DOHH2 (cell line): ENCODE measurements at regions not wholly inside any gene's neighbourhood (a gene's known extent, or its start where the extent isn't known, plus 50 kb on each side); places are given as distances from the start of the nearest gene placed in this dataset.

ENCODE experiments used
- H3F3A ChIP-seq: fragments of 200-600 bp; sonication (generic), shearing (Covaris generic); 2 replicates; pipeline ENCODE4 v1.6.0; 2016; ENCODE audit warnings: antibody characterized with exemption, mild to moderate bottlenecking; ENCODE audit not compliant: control insufficient read depth, insufficient read depth
- H3K27ac ChIP-seq: fragments of 200-600 bp; sonication (generic); 2 replicates; pipeline ENCODE4 v1.5.1; 2014; ENCODE audit warnings: low read depth, mild to moderate bottlenecking, low read length, moderate library complexity
- H3K27me3 ChIP-seq: fragments of 200-600 bp; sonication (generic); 2 replicates; pipeline ENCODE4 v1.6.1; 2014; ENCODE audit warnings: mild to moderate bottlenecking, low read length, mixed read lengths; ENCODE audit not compliant: control insufficient read depth
- H3K36me3 ChIP-seq: fragments of 200-600 bp; sonication (generic); 2 replicates; pipeline ENCODE4 v1.6.1; 2014; ENCODE audit warnings: mild to moderate bottlenecking, low read length, moderate library complexity, mixed read lengths; ENCODE audit not compliant: control insufficient read depth
- H3K4me1 ChIP-seq: fragments of 200-600 bp; sonication (generic); 2 replicates; pipeline ENCODE4 v1.6.1; 2014; ENCODE audit warnings: mild to moderate bottlenecking, low read length, mixed read lengths; ENCODE audit not compliant: control insufficient read depth
- H3K4me2 ChIP-seq: fragments of 200-600 bp; sonication (generic); 2 replicates; pipeline ENCODE4 v1.6.0; 2014; ENCODE audit warnings: mild to moderate bottlenecking, low read length, moderate library complexity
- H3K4me3 ChIP-seq: fragments of 200-600 bp; sonication (generic); 2 replicates; pipeline ENCODE4 v1.5.1; 2014; ENCODE audit warnings: mild to moderate bottlenecking, low read length, mixed read lengths
- H3K79me2 ChIP-seq: fragments of 200-600 bp; sonication (generic); 2 replicates; pipeline ENCODE4 v1.6.1; 2014; ENCODE audit warnings: mild to moderate bottlenecking, low read length, mixed read lengths; ENCODE audit not compliant: control insufficient read depth
- H3K9me2 ChIP-seq: fragments of 200-600 bp; sonication (generic); replicated peaks from 2 replicates; pipeline ENCODE4 v1.6.1; 2014; ENCODE audit warnings: mild to moderate bottlenecking, low read length, mixed read lengths; ENCODE audit not compliant: control insufficient read depth
- H3K9me3 ChIP-seq: fragments of 200-600 bp; sonication (generic); 2 replicates; pipeline ENCODE4 v1.6.1; 2014; ENCODE audit warnings: antibody characterized with exemption, low read length, mixed read lengths; ENCODE audit not compliant: control insufficient read depth, insufficient read depth
- H4K20me1 ChIP-seq: fragments of 200-600 bp; sonication (generic); 2 replicates; pipeline ENCODE4 v1.6.0; 2014; ENCODE audit warnings: low read depth, mild to moderate bottlenecking, antibody characterized with exemption, low read length, moderate library complexity; ENCODE audit not compliant: control insufficient read depth, insufficient read depth
- EZH2phosphoT487 ChIP-seq: fragments of 200-600 bp; sonication (generic); IDR thresholded peaks from 2 replicates; pipeline ENCODE4 v1.6.1; 2017; ENCODE audit warnings: borderline replicate concordance, mild to moderate bottlenecking, antibody characterized with exemption, low read length, moderate library complexity, mixed read lengths
- TF ChIP-seq, protein P1 (sequence below): fragments of 200-600 bp; sonication (generic); IDR thresholded peaks from one replicate; pipeline ENCODE4 v1.5.1; 2014; ENCODE audit warnings: antibody characterized with exemption, mild to moderate bottlenecking, low read depth, low read length; ENCODE audit not compliant: poor library complexity, severe bottlenecking

DNA sequence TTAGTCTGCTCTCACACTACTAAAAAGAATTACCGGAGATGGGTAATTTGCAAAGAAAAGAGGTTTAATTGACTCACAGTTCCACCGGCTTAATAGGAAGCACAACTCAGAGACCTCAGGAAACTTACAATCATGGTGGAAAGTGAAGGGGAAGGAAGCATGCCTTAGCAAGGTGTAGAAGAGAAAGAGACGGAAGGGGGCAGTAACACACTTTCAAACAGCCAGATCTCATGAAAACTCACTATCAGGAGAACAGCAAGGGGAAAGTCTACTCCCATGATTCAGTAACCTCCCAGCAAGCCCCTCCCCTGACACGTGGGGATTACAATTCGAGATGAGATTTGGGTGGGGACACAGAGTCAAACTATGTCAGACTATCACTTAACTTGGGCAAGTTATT lies 236.6 kb upstream of the ANO3 start:
- TF ChIP-seq, protein P1, sequence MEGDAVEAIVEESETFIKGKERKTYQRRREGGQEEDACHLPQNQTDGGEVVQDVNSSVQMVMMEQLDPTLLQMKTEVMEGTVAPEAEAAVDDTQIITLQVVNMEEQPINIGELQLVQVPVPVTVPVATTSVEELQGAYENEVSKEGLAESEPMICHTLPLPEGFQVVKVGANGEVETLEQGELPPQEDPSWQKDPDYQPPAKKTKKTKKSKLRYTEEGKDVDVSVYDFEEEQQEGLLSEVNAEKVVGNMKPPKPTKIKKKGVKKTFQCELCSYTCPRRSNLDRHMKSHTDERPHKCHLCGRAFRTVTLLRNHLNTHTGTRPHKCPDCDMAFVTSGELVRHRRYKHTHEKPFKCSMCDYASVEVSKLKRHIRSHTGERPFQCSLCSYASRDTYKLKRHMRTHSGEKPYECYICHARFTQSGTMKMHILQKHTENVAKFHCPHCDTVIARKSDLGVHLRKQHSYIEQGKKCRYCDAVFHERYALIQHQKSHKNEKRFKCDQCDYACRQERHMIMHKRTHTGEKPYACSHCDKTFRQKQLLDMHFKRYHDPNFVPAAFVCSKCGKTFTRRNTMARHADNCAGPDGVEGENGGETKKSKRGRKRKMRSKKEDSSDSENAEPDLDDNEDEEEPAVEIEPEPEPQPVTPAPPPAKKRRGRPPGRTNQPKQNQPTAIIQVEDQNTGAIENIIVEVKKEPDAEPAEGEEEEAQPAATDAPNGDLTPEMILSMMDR, result no peak
- no peak for TF ChIP-seq EZH2phosphoT487
- Histone ChIP-seq H3K27ac (no peak overlapping the region), H3K9me2 (no peaks in the 10 kb centered on the region), H3K36me3 (peaks cover 28% of the 10 kb centered on the region), H3F3A (peaks cover 3% of the 10 kb centered on the region; the same call in 1 of the 2 replicates), H4K20me1 (no peaks in the 10 kb centered on the region), H3K4me3 (no peak overlapping the region), H3K4me2 (no peak overlapping the region), H3K4me1 (peaks cover 52% of the 10 kb centered on the region), H3K79me2 (no peaks in the 10 kb centered on the region), H3K9me3 (peaks cover 11% of the 10 kb centered on the region), H3K27me3 (no peaks in the 10 kb centered on the region)

DNA sequence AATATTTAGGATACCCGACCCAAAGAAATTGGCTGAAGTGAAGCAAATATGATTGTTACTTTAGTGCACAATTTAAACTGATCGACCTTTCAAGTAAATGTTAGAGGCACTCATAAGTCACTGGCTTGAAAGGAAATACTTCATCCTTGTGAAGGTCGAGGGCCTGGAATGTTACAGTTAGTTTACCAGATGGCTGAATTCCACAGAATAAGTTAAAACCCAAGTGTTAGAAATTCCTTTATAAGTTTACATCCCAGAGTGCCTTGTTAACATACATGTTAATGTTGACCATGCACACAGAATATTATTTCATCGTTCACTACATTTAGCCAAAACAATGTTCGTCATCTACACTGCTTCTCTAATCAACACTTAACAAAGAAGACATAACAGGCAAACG lies 235.5 kb upstream of the ANO3 start:
- H3F3A ChIP-seq, result peaks cover 3% of the 10 kb centered on the region; the same call in 1 of the 2 replicates
- H3K4me1 ChIP-seq, result peaks cover 51% of the 10 kb centered on the region
- peaks cover 24% of the 10 kb centered on the region for H3K36me3 ChIP-seq
- no peak overlapping the region for H3K27ac ChIP-seq
- H3K79me2 ChIP-seq, result no peaks in the 10 kb centered on the region
- no peaks in the 10 kb centered on the region for H3K27me3 ChIP-seq
- H3K4me3 ChIP-seq, result no peak overlapping the region
- peaks cover 11% of the 10 kb centered on the region for H3K9me3 ChIP-seq
- H4K20me1 ChIP-seq, result no peaks in the 10 kb centered on the region
- H3K4me2 ChIP-seq, result no peak overlapping the region
- H3K9me2 ChIP-seq, result no peaks in the 10 kb centered on the region
- TF ChIP-seq EZH2phosphoT487, result no peak
- TF ChIP-seq, protein P1, result no peak

DNA sequence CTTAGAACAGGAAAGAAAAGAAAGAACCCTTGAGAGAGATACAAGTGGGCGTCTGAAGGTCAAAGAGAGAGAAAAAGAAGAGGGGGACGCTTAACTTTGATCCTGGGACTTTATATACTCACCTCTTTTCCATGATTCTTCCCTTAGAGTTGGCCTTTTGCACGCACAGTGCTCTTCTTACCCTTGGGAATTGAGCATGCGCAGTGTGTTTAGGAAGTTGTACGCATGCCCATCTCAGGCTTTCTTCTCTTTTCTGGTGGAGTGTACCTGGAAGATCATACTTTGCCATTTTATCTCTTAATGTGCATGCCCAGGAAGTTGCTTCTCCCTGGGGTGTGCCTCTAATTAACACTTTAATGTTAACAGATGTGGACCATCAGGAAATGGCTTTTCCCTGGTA lies 229.6 kb upstream of the ANO3 start:
- Histone ChIP-seq H3K4me2 (no peak overlapping the region), H3F3A (peaks cover 20% of the 10 kb centered on the region), H3K79me2 (no peaks in the 10 kb centered on the region), H3K36me3 (peaks cover 14% of the 10 kb centered on the region), H3K4me1 (peaks cover 53% of the 10 kb centered on the region), H3K27ac (no peak overlapping the region), H3K4me3 (no peak overlapping the region), H3K9me3 (no peaks in the 10 kb centered on the region; the same call in 1 of the 2 replicates), H3K9me2 (no peaks in the 10 kb centered on the region), H3K27me3 (no peaks in the 10 kb centered on the region), H4K20me1 (no peaks in the 10 kb centered on the region)
- TF ChIP-seq, protein P1, result no peak
- no peak for TF ChIP-seq EZH2phosphoT487
